NCI-H146 treated with DMSO at 0.1 percent for 48 hours (cell line): ENCODE measurements at regions not wholly inside any gene's neighbourhood (a gene's known extent, or its start where the extent isn't known, plus 50 kb on each side); places are given as distances from the start of the nearest gene placed in this dataset.

Experiments
- DNase-seq: peaks from one replicate; lab custom pipeline; 2025; ENCODE audit not compliant: unreplicated experiment; lab: John Stamatoyannopoulos, UW

DNA sequence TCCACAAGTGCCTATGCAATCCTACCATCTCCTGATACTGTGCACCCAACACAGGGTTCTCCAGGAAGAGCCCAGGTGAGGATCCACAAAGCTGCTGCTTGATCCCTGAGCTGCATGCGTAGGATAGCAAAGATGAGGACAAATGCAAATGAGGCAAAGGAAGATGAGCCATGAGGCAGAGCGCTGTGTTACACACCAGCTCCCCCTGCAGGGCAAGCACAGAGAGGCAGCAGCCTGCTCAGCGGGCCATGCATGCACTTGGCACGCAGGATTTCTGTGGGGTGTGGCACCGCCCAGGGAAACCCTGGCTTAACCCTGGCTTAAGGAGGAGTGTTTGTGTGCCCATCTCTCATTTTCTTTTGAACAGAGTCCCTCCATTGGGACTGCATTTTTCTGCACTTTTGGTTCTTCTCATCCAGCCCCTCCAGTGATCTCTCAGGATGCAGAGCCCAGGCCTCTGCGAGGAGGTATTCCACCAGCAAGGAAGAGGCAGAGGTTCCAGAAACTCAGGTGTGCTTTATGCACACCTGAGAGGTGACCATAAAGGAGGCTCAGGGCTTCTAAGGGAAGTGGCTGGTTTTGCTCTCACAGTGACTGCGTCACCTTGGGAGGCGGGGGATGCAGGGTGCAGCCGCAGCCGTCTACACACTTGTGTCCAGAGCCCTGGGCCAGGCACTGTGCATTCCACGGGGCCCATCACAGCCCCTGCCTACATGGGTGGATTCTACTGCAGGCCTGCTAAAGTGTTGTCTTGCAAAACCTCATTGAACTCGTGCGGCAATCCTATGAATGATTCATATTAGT is 973.3 kb upstream of the TMEM132C start:
- DNase-seq, result no peak

GRCh38 chr12:127294651-127295210 is 972.2 kb upstream of the TMEM132C start:
- no peak for DNase-seq

DNA sequence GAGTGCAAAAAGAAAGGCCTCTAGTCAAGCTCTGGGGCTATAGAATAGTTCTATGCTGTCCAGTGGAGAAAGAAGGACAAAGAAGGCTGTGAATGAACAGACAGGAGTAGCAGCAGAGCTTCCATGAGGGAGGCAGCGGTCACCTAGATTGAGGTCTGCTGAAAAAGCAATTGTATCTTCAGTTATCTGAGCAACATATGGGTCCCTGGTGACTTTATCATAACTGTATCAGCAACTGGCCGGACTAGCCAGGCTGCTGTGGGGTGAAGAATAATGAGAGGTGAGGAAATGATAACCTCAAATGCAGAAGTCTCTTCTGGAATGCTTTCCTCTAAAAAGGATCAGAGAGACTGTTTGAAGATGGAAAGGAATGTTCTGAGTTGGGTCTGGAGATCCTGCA is 971.3 kb upstream of the TMEM132C start:
- no peak for DNase-seq

DNA sequence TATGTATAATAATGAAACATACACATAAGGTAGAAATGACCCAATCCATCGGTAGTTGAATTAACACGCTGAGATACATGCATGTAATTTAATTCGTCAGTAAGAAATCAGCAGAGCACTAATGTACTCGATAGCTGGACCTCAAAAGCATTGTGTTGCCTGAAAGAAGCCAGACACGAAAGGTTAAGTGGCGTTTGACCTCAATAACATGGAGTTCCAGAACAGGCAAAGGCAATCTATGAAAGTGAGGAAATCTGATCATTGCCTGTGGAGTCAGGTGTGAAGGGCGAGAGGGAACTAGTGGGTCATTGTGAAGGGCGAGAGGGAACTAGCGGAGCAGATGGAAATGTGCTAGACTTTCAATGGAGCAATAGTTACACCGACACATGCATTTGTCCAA is 970.4 kb upstream of the TMEM132C start:
- DNase-seq, result no peak

DNA sequence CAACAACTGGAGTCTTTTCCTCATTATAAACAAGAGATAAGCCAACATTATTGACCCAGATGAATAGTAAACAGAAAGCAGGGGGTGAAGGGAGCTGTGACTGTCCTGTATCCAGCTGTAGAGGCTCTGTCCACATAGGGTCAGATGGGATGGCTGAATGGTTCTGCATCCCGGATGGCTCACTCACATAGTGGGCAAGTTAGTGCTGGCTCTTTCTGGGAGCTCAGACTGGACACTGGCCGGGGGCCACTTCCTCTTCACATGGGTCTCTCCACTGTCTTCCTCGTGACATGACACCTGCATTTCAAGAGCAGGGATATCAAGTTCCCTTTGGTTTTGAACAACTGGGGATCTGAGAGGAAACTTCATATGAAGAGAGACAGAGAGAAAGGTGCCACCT is 969.6 kb upstream of the TMEM132C start:
- no peak for DNase-seq

DNA sequence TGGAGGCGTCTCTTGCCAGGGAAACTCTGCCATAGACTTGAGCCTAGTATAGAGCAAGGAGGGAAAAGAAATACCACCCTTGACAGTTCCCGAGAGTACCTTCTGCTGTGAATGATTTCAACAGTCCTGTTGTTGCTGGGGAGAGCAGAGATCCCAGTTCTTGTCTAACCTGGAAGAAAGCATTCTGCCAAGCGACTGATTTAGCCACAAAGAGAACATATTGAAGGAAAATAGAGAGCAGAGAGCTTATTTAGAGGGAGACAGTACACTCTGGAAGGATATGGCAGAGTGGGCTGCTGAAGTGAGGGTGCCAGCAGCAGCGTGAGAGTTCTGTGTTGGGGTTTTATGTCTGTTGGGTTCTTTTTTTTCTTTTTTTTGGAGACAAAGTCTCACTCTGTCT is 966.9 kb upstream of the TMEM132C start:
- DNase-seq, result no peak

GRCh38 chr12:127300753-127301152 is 966.2 kb upstream of the TMEM132C start:
- DNase-seq, result no peak

DNA sequence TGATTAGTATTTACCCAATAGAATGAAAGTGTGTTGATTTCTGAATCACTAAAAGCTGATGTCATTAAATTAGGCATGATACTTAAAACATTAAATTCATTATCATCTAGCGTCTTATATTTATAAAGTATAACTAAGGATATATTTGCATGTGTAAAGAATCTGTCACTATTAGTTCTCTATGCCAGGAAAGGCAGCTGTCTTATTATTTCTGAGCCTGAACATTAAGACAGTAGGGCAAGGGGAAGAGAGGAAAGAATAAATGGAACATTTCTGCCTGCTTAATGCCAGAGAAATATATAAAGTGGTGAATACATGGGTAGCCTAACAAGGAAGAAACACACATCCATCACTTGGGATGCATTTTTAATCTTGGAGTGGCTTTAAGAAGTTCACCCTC is 965.1 kb upstream of the TMEM132C start:
- DNase-seq, result no peak

DNA sequence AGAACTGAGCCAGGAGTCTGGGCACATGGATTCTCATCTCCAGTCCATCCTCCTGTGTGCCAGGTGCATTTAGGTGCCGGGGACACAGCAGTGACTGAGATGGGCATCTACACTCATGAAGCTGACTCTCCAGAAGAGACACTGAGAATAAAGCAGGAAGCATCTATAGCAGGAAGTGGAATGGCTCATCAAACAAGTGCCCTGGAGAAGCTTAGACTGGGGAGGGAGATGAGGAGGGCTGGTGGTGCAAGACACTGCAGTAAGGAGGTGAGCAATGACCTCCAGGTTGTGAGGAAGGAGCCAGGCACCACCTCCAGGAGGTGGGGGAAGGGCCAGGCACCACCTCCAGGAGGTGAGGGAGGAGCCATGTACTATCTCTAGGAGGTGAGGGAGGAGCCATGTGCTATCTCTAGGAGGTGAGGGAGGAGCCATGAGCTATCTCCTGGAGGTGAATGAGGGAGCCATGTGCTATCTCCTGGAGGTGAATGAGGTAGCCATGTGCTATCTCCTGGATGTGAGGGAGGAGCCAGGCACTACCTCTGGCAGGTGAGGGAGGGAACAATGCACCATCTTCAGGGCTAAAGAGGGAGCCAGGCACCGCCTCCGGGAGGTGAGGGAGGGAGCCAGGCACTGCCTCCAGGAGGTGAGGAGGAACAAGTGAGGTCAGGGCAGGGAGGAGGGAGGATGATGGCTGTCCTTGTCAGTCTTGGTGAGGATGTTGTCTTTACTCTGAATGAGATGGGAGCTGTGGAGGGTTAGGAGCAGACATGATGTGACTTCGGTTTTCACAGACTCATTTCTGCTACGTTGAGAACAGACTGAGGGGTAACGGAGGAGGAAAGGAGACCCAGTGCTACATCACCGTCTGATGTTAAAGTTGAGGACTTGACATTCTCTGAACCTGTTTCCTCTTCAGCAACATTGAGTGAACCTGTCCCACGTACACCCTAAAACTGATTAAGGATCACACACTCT is 961.9 kb upstream of the TMEM132C start:
- no peak for DNase-seq

DNA sequence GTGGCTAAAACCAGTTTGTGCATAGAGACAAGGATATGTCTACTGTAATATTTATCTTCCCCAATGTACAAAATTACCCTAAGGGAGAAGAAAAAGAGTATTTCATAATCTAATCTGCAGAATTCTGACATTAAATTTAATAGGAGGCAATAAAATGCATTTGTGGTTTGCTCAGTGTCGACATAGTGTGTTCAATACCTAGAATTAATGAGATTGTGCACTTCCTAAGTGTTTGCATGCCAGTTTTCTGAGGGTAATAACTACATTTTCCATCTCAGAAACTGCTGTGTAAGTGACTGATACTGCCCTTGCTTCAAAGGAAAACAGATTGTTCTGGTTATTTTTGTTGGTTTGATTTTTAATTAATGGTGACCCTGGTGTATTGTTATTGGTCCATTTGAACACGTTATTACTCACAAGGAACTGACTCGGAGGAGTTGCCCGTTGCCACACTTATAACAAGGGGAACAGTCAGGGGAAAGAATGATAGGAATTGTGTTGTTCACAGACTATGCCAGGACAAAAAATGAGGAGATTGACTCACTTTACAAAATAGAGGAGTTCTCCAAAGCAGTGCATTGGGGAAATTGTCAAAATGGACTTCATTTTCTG is 960.3 kb upstream of the TMEM132C start:
- no peak for DNase-seq

GRCh38 chr12:127307528-127307927 is 959.4 kb upstream of the TMEM132C start:
- no peak for DNase-seq

- no peak for DNase-seq
Observed at GRCh38 chr12:127308148-127308547, 958.8 kb upstream of the TMEM132C start.

GRCh38 chr12:127310548-127310947 is 956.4 kb upstream of the TMEM132C start:
- no peak for DNase-seq

DNA sequence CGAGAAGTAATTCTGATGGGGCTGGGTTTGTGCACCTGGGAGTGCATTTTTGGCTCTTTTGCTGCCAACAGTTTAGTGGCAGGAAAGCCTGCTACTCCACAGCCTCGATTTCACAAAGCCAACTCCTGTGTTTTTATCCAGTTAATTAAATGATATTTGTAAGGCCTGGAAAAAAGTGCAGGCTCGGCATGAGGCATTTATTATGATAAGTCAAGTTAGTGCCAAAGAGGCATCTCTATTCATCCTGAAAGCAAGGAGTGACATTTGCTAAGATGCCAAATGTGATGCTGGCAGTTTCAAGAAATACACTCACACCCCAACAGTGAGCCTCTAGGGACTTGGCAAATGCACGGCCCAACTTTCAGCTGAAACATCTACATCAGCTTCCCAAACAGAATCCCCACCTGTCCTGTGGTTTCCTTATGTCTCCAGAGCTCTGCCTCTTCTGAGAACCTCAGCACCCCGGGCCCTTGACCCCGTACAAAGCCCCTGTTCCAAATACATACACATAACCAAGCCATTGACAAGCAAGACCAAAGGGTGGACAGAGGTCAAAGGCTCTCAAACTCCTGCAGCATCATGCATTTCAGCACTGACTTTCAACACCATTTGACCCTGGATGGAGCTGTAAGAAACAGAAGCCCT is 955.1 kb upstream of the TMEM132C start:
- DNase-seq, result no peak

DNA sequence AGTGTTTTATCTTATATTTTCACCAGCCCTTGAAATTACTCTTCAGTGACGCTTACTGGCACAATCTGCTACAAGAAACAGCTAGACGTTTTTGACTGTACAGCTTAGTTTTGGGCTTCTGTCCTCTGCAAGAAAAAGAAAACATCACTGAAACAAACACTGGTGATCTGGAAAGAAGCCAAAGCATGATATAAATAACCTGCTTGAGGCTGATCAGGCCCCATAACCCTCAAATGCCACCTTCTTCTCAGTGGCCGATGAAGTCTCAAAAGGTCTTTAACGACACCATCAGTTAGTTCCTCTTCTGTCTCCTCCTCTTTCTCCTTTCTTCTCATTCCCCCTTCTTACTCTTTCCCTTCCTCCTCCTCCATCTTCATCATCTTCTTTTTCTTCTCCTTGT is 942.3 kb upstream of the TMEM132C start:
- no peak for DNase-seq

DNA sequence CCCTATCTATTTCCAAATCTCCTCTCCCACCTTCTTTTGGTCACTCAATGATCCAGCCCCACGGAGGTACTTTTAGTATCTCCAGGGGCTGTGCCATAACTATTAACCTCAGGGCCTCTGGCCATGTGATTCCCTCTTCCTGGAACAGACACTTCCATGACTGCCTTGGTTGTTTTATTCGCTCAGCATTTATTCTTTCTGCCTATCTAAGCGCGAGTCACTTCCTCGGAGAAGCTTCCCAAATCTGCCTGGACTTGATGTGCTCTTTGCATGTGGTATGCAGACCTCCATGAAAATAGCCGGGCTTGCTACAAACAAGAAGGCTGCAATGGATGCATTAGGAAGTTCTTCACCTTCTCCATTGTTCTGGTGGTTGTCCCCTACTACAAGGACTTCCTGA is 939.0 kb upstream of the TMEM132C start:
- DNase-seq, result no peak

GRCh38 chr12:127328867-127329266 is 938.1 kb upstream of the TMEM132C start:
- no peak for DNase-seq

DNA sequence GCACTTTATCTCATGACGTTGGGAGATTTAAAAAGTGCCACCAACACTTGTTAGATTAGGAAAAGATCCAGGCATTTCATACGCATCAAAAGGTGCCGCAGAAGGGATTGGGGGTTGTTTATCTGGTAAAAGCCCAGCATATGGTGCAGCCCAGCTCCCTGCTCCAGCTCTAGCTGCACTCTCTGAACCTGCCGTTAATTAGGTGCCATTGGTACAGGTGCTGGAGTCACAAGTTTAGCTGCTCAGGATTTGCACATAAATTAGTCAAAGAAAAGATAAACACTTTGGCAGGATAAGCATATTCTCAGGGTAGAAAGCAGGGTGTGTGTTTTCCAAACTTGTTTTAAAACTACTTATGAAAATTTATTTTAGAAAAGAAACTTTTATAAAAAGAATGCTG is 932.6 kb upstream of the TMEM132C start:
- DNase-seq, result no peak

DNA sequence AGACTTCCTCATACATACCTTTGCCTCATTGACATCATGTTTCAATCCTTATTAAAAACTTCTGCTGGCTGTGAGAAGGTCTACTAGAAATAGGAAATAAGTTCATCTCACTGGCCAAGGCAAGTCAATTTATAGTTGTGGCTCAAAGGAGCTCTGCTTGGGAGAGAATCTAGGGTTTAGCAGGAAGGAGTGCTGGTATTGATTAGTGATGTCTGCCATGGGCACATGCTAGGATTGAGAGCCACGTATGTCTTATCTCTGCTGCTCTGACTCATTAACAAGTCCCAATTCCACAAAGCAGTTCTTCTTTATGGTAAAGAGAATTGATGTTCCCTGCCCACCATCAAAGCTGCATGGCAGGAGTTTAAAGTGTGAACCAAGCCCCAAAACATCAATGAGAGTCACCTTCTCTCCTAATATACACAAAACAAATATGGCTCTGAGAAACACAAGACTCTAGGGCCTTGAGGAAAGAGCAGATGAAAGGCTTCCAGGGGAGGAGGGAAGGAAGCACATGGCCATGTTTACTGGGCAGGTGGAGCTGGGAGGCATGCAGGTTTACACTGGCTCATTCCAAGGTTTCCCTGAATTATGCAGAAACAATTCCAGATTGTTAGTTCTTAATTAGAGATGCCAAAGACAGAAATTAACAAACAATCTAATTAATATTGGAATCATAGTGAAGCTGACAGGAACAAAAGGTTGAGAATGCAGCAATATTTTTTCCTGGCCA is 931.9 kb upstream of the TMEM132C start:
- DNase-seq, result no peak

- no peak for DNase-seq
Observed at GRCh38 chr12:127336416-127336815, 930.6 kb upstream of the TMEM132C start.
